Activated naive CD8-positive, alpha-beta T cell treated with anti-CD3 and anti-CD28 coated beads, Interleukin-2, amount 50 U/mL, for 24 hours (primary cell): ENCODE measurements at regions not wholly inside any gene's neighbourhood (a gene's known extent, or its start where the extent isn't known, plus 50 kb on each side); places are given as distances from the start of the nearest gene placed in this dataset.

ENCODE experiments used
- ATAC-seq: fragments of 150-1000 bp; cut with Tn5 transposase; one replicate; pipeline ENCODE4 v1.10.0; 2021
- DNase-seq: peaks from one replicate; pipeline ENCODE4 v3.0.0; 2021
- H3K27ac Mint-ChIP-seq: one replicate; pipeline ENCODE4 v1.8.0; 2021; ENCODE audit warnings: mild to moderate bottlenecking, mixed read lengths
- H3K27me3 Mint-ChIP-seq: one replicate; pipeline ENCODE4 v1.8.0; 2021; ENCODE audit warnings: mixed read lengths
- H3K36me3 Mint-ChIP-seq: one replicate; pipeline ENCODE4 v1.8.0; 2021; ENCODE audit warnings: low read depth, mixed read lengths
- H3K4me1 Mint-ChIP-seq: one replicate; pipeline ENCODE4 v1.8.0; 2021; ENCODE audit warnings: mixed read lengths
- H3K4me3 Mint-ChIP-seq: one replicate; pipeline ENCODE4 v1.8.0; 2021; ENCODE audit warnings: mild to moderate bottlenecking, moderate library complexity, mixed read lengths
- H3K9me3 Mint-ChIP-seq: one replicate; pipeline ENCODE4 v1.8.0; 2021; ENCODE audit warnings: mixed read lengths

- peaks cover 25% of the 10 kb centered on the region for H3K4me1 Mint-ChIP-seq
- no peak overlapping the region for H3K27ac Mint-ChIP-seq
- no peaks in the 10 kb centered on the region for H3K36me3 Mint-ChIP-seq
- no peak overlapping the region for H3K4me3 Mint-ChIP-seq
- H3K27me3 Mint-ChIP-seq = no peaks in the 10 kb centered on the region
- no peaks in the 10 kb centered on the region for H3K9me3 Mint-ChIP-seq
- DNase-seq (no peak), ATAC-seq (no peak)
Measured at GRCh38 chr4:81758574-81759264, 287.0 kb upstream of the RASGEF1B start.

- H3K27ac Mint-ChIP-seq = no peak overlapping the region
- H3K27me3 Mint-ChIP-seq = no peaks in the 10 kb centered on the region
- no peaks in the 10 kb centered on the region for H3K36me3 Mint-ChIP-seq
- H3K9me3 Mint-ChIP-seq = no peaks in the 10 kb centered on the region
- H3K4me1 Mint-ChIP-seq = peaks cover 25% of the 10 kb centered on the region
- ATAC-seq (no peak), DNase-seq (no peak)
- no peak overlapping the region for H3K4me3 Mint-ChIP-seq
Measured at GRCh38 chr4:81757691-81758090, 286.0 kb upstream of the RASGEF1B start.

- DNase-seq (no peak), ATAC-seq (no peak)
- peaks cover 25% of the 10 kb centered on the region for H3K4me1 Mint-ChIP-seq
- no peak overlapping the region for H3K27ac Mint-ChIP-seq
- no peak overlapping the region for H3K4me3 Mint-ChIP-seq
- no peaks in the 10 kb centered on the region for H3K9me3 Mint-ChIP-seq
- H3K36me3 Mint-ChIP-seq = no peaks in the 10 kb centered on the region
- H3K27me3 Mint-ChIP-seq = no peaks in the 10 kb centered on the region
Measured at GRCh38 chr4:81756973-81757372, 285.3 kb upstream of the RASGEF1B start.

- no peak overlapping the region for H3K4me3 Mint-ChIP-seq
- no peaks in the 10 kb centered on the region for H3K9me3 Mint-ChIP-seq
- H3K27me3 Mint-ChIP-seq = no peaks in the 10 kb centered on the region
- no peak overlapping the region for H3K27ac Mint-ChIP-seq
- peaks cover 25% of the 10 kb centered on the region for H3K4me1 Mint-ChIP-seq
- H3K36me3 Mint-ChIP-seq = no peaks in the 10 kb centered on the region
- no peak for DNase-seq
- ATAC-seq = no peak
Measured at GRCh38 chr4:81756042-81756441, 284.3 kb upstream of the RASGEF1B start.

- Mint-ChIP-seq H3K4me3 (no peak overlapping the region), H3K4me1 (peaks cover 25% of the 10 kb centered on the region), H3K27me3 (no peaks in the 10 kb centered on the region), H3K27ac (no peak overlapping the region), H3K9me3 (no peaks in the 10 kb centered on the region), H3K36me3 (no peaks in the 10 kb centered on the region)
- DNase-seq (no peak), ATAC-seq (no peak)
Measured at GRCh38 chr4:81754169-81754568, 282.5 kb upstream of the RASGEF1B start.

- no peak for DNase-seq
- Mint-ChIP-seq H3K9me3 (no peaks in the 10 kb centered on the region), H3K4me3 (no peak overlapping the region), H3K36me3 (no peaks in the 10 kb centered on the region), H3K4me1 (peaks cover 18% of the 10 kb centered on the region), H3K27ac (no peak overlapping the region), H3K27me3 (no peaks in the 10 kb centered on the region)
- no peak for ATAC-seq
Measured at GRCh38 chr4:81751531-81752289, 280.0 kb upstream of the RASGEF1B start.

GRCh38 chr4:81747242-81747930, 275.7 kb upstream of the RASGEF1B start:
- Mint-ChIP-seq H3K27ac (no peak overlapping the region), H3K4me3 (no peak overlapping the region), H3K36me3 (no peaks in the 10 kb centered on the region), H3K4me1 (peaks cover 3% of the 10 kb centered on the region), H3K27me3 (no peaks in the 10 kb centered on the region), H3K9me3 (no peaks in the 10 kb centered on the region)
- no peak for ATAC-seq
- DNase-seq = no peak

GRCh38 chr4:81746773-81747172, 275.1 kb upstream of the RASGEF1B start:
- Mint-ChIP-seq H3K36me3 (no peaks in the 10 kb centered on the region), H3K9me3 (no peaks in the 10 kb centered on the region), H3K4me3 (no peak overlapping the region), H3K27ac (no peak overlapping the region), H3K4me1 (peaks cover 3% of the 10 kb centered on the region), H3K27me3 (no peaks in the 10 kb centered on the region)
- ATAC-seq = no peak
- DNase-seq = no peak

- H3K27me3 Mint-ChIP-seq = no peaks in the 10 kb centered on the region
- no peaks in the 10 kb centered on the region for H3K9me3 Mint-ChIP-seq
- DNase-seq (no peak), ATAC-seq (no peak)
- no peak overlapping the region for H3K4me3 Mint-ChIP-seq
- peak overlapping the region; percentile 3 for H3K27ac Mint-ChIP-seq
- H3K4me1 Mint-ChIP-seq = peaks cover 3% of the 10 kb centered on the region
- H3K36me3 Mint-ChIP-seq = no peaks in the 10 kb centered on the region
Measured at GRCh38 chr4:81746071-81746470, 274.4 kb upstream of the RASGEF1B start.

GRCh38 chr4:81745050-81745449, 273.3 kb upstream of the RASGEF1B start:
- Mint-ChIP-seq H3K27ac (no peak overlapping the region), H3K36me3 (no peaks in the 10 kb centered on the region), H3K27me3 (no peaks in the 10 kb centered on the region), H3K4me3 (no peak overlapping the region), H3K9me3 (no peaks in the 10 kb centered on the region), H3K4me1 (peaks cover 3% of the 10 kb centered on the region)
- ATAC-seq = no peak
- DNase-seq = no peak

GRCh38 chr4:81743731-81744435, 272.2 kb upstream of the RASGEF1B start:
- Mint-ChIP-seq H3K27ac (no peak overlapping the region), H3K4me1 (peaks cover 3% of the 10 kb centered on the region), H3K9me3 (no peaks in the 10 kb centered on the region), H3K4me3 (no peak overlapping the region), H3K27me3 (no peaks in the 10 kb centered on the region), H3K36me3 (no peaks in the 10 kb centered on the region)
- DNase-seq (no peak), ATAC-seq (no peak)

GRCh38 chr4:81740487-81740886, 268.8 kb upstream of the RASGEF1B start:
- Mint-ChIP-seq H3K9me3 (no peaks in the 10 kb centered on the region), H3K4me3 (no peak overlapping the region), H3K27me3 (no peaks in the 10 kb centered on the region), H3K36me3 (no peaks in the 10 kb centered on the region), H3K4me1 (no peaks in the 10 kb centered on the region), H3K27ac (no peak overlapping the region)
- ATAC-seq (no peak), DNase-seq (no peak)

- no peaks in the 10 kb centered on the region for H3K4me1 Mint-ChIP-seq
- no peak for DNase-seq
- ATAC-seq = no peak
- H3K9me3 Mint-ChIP-seq = no peaks in the 10 kb centered on the region
- H3K36me3 Mint-ChIP-seq = no peaks in the 10 kb centered on the region
- H3K4me3 Mint-ChIP-seq = no peak overlapping the region
- H3K27ac Mint-ChIP-seq = no peak overlapping the region
- no peaks in the 10 kb centered on the region for H3K27me3 Mint-ChIP-seq
Measured at GRCh38 chr4:81738891-81739290, 267.2 kb upstream of the RASGEF1B start.

GRCh38 chr4:81737865-81738559, 266.3 kb upstream of the RASGEF1B start:
- no peaks in the 10 kb centered on the region for H3K36me3 Mint-ChIP-seq
- DNase-seq (no peak), ATAC-seq (no peak)
- no peaks in the 10 kb centered on the region for H3K9me3 Mint-ChIP-seq
- H3K4me3 Mint-ChIP-seq = no peak overlapping the region
- H3K4me1 Mint-ChIP-seq = no peaks in the 10 kb centered on the region
- no peak overlapping the region for H3K27ac Mint-ChIP-seq
- H3K27me3 Mint-ChIP-seq = no peaks in the 10 kb centered on the region
